Stimulated activated CD8-positive, alpha-beta memory T cell treated with anti-CD3 and anti-CD28 coated beads, Interleukin-12 subunit alpha, Interleukin-12 subunit beta, amount 100 ng/mL, for 1 hour (primary cell): ENCODE measurements at regions not wholly inside any gene's neighbourhood (a gene's known extent, or its start where the extent isn't known, plus 50 kb on each side); places are given as distances from the start of the nearest gene placed in this dataset.
"Not testable (repeated sequence)": the region's sequence is repeated elsewhere in the genome, so short reads cannot be mapped to it uniquely, and the experiment has no call there.

Experiments
- DNase-seq: peaks from one replicate; pipeline ENCODE4 v3.0.0-alpha.2; 2020; ENCODE audit warnings: low read depth

DNA sequence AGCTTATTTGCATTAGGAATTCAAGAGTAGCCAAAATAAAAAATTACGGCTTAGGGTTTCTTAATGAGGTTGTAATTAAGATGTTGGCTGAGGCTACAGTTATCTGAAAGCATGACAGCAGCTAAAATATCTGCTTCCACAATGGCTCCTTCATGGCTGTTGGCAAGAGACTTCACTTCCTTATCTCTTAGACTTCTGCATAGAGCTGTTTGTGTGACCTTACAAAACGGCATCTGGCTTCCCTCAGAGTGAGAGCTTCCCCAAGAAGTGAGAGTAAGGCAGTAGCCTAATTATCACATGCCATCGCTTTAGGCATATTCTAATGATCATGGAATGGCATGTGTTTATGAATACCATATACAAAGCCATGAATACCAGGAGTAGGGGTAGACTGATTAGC is 57.6 kb downstream of the CCDC59 start:
- no peak for DNase-seq

DNA sequence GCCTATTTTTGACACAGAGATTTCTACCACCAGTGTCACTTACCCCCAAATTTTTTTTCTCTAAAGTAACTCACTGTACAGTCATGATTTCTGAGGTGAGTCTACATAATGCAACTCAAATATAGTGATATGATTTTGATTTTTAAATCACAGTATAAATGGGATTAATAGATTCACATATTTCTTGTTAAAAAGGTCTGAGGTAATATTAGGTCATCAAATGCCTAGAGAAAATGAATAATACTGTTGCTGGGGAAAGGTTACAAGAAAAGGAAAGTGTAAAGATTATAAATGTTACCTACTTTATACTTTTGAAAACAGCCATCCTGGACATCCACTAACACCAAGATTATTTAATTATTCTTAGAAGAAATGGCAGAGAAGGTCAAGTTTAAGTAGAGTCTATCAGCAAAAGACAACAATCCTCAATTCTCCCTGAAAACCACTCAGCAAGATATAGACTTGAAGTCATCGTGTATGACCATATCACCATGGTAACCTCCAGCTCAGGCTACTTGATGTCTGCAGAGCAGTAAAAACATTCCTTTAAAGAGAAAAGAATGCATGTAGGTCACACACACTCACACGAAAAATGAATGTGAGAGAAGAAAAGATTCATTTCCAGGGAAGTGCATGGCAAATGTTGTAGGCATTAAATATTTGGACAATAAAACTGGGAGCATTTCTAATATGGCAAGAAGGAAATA is 58.7 kb downstream of the CCDC59 start:
- DNase-seq, result no peak

DNA sequence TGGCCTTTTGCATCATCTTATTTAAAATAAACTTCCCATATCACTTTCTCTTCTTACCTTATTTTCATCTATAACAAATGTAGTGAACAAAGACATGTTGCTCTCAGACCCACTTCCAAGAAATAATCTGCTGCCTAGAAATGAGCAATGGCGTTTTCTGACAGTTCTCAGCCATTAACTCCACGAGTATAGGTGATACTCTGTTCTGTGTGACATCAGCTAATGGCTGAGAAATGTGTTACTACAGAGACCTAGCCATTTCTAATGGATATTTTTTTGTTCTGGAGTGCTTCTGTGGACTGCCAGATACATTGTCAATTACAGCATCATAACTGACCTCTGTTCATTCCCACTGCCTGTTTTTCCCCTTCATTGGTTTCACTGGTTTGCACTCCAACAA is 67.8 kb downstream of the CCDC59 start:
- DNase-seq, result no peak

DNA sequence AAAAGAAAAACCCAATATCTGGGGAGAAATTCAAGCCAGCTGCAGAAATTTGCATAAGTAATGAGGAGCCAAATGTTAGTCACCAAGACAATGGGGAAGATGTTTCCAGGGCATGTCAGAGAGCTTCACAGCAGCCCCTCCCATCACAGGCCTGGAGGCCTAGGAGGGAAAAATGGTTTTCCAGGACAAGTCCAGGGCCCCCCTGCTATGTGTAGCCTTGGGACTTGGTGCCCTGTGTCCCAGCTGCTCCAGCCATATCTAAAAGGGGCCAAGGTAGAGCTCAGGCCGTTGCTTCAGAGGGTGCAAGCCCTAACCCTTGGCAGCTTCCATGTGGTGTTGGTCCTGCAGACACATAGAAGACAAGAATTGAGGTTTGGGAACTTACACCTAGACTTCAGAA is 76.9 kb downstream of the CCDC59 start:
- DNase-seq, result not testable (repeated sequence)

DNA sequence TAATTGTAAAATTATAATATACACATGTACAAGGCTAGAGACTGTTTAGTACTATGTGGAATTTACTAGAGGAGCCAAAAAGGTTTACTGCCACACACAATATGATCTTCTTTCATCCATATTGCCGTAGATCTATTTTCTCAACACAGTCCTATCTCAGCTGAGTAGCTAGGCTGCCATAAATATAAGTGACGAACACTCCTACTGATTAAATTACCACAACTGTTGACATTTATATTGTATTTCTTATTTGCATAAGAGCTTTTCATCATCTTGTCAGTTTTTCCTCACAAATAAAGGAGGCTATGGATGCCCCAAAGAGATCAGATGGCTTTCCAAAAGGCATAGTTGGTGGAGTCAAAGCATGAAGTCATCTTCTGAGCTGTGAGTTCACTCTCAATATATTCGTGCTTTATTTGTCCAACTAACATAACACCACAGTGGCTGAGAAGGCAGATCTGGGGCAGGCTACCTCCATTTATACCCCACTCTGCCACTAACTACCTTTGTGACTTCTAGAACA is 78.6 kb downstream of the CCDC59 start:
- no peak for DNase-seq

DNA sequence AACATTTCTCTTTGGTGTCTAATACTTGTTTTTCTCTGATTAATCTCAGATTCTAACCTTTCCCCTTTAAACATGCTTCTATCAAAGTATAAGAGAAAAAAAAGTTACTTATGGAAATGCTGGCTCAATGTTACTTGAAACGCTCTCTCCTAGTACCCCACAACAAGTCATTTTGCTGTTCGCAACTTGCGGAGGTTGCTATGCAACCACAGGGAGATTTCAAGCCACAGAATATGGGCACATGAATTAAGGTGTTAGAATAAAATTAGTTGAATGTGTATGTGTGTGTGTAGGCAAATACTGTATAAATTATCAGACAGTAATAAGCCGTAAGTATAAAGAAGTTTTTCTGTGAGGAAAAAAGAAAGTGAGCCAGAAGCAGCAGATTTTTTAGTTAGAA is 80.6 kb downstream of the CCDC59 start:
- DNase-seq, result no peak

DNA sequence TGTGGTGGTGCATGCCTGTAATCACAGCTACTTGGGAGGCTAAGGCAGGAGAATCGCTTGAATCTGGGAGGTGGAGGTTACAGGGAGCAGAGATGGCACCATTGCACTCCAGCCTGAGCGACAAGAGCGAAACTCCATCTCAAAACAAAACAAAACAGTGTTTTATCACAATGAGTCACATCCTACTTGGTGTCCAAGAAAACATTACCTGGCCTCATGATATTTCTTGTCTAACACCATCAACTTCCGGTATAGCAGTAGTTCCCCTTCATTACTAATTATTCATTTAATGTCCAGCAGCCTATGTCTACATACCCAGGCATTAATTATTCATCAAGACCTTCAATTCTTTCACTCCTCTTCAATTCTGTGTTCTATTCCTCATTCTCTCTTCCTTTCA is 115.5 kb downstream of the CCDC59 start:
- no peak for DNase-seq

DNA sequence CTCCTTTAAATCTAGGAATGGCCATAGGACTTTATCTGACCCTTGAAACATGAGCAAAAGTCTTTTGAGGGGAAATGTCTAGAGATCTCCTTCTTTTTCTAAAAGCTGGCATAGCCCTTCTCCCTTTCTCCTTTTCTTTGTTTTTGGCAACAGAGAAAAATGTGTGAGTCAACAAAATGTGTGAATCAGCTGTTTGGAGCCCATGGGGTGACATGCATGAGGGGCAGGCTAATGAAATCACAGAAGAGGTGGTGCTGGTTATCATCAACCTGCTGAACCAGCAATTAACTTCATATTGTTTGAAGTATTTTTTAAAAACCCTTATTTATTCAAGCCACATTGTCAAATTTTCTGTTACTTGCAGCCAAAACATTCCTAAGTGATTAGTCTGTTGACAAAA is 132.3 kb downstream of the CCDC59 start:
- DNase-seq, result no peak

DNA sequence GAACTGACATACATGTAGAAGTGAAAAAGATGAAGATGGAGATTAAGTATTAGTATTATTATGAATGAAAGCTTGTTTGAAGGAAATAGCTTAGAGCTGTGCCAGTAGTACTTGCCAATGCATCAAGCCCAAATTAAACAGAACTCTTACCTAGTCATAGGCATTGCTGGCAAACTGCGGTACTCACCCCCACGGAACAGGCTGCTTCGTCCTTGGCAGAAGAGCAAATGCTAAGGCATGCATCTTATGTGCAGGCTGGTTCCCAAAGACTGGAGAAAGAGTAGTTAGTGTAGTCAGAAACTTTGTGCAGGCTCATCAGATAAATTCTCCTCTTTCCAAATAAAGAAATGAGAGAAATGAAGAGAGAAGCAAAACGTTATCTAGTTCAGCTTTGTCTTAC is 134.8 kb downstream of the CCDC59 start:
- DNase-seq, result no peak

DNA sequence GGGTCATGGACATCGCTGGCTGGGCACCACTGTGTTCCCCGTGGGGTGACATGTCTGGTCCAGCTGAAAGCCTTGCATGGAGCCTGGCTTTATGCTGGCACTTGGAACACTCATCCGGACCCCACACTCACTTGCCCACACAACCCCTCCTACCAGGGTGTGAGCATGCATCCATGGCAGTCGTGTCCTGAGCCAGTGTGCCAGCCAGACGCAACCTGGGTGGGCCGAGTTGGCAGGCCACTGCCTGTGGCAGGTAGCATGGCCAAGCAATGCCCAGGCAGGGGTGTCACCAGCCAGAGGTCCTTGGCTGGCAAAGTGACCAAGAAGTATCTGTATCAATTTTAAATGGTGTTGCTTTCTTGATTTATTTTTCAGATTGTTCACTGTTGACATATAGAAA is 141.7 kb downstream of the CCDC59 start:
- DNase-seq, result no peak

DNA sequence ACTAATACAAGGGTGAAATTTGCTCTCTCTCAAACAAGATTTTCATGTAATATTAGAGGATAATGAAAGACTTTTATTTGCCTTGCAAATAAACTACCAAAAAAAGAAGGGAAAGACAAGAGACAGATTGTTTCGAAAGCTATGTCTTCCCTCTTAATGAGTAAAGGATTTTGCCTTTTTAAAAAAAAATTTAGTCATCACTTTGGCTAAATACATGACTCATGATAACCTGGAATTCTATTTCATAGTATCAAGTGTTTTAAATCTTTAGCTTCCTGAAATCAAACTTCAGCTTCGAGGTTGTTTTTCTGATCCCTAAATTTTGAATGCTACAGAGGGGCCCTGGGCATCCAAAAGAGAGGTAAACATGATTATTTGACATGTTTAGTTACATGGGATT is 144.4 kb downstream of the CCDC59 start:
- DNase-seq, result no peak

DNA sequence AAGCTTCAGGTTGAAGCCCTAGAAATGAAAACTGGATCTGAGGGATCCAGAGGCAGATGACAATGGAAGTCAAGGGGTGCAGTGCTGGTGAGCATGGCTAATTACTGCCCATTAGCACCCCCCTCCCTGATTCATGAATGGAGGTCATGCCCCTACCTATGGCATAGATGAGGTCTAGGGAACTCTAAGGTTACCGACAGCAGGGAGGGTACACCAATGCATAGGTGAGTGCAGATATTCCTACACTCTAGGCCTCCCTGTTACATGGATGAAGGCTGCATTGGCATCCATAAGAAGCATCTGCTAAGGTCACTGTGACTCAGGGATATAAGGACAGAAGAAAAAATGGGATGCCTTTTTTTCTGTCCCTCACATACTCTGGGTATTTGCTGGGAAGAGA is 147.3 kb downstream of the CCDC59 start:
- DNase-seq, result no peak

DNA sequence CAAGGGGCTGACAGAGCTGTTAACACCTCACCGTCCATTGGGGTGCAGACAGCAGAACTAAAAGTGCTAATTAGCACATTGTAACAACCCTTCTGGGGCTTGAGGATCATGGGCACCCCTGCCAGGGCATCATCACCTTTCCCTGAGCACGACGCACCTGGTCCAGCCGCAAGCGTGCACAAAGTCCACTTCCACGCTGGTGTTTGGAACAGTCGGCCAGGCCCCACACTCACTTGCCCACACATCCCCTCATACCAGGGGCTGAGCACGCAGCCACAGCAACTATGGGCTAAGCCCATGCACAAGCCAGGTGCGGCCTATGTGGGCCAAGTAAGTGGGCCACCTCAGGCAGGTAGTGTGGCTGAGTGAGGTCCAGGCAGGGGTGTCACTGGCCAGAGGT is 148.7 kb downstream of the CCDC59 start:
- no peak for DNase-seq

DNA sequence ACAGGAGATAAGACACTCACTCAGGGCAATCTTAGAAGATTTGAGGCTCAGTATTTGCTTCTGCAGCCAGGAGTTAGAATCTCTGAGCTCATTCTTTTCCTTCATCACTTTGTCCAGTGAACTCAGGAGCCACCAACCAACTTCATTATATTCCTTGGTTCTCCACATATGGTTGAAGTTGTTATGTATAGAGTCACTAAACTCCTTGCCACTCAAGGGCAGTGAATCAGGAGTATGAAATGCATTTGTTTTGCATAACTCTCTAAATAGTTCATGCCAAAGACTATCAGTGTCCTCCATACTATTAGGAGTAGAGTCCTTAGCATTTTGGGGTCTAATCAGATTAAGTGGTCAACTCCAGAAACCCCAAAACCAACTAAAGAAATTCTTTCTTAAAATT is 150.6 kb downstream of the CCDC59 start:
- DNase-seq, result no peak

DNA sequence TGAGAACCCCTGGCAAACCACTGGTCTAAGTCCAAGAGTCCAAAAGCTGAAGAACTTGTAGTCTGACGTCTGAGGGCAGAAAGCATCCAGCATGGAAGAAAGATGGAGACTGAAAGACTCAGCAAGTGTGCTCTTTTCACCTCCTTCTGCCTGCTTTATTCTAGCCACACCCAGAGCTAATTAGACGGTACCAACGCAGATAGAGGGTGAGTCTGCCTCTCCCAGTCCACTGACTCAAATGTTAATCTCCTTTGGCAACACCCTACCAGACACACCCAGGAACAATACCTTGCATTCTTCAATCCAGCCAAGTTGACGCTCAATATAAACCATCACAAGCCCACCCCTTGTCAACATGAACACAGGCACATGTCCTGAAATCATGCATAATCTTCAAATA is 155.1 kb downstream of the CCDC59 start:
- DNase-seq, result no peak

DNA sequence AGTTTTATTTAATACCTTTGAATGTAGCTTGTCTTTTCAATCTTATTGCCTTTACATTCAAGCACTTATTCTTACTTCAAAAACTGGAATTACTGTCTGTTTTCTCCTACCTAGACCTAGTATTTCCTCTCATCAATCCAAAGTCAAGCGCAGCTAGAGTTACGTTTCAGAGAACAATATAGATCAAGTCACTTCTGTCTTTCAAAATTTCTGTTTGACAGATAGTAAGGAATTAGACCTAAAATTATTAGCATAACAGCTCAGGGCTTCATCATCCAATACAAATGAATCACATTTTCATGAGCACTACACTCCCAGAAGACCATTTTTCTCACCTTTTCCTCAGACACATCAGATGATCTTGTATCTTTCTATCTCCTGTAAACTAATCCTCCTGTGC is 170.6 kb downstream of the CCDC59 start:
- DNase-seq, result no peak

DNA sequence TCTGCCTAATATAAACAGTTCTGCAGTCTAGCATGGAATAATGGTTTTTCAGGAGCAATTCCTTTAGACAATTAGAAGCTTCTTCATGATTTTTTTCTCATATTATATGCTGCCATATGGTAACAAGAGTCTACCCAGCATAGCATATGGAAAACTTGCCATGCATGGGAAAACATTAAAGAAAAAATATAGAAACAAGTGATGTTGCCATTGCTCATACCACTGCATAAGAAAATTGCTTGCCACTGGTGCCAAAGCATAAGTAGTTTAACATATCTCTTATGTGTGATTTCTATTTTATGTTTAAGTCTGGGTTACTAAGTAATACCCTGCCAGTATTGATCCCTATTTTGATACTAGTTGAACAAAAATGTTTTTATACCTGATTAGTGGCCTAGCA is 171.2 kb downstream of the CCDC59 start:
- DNase-seq, result no peak

DNA sequence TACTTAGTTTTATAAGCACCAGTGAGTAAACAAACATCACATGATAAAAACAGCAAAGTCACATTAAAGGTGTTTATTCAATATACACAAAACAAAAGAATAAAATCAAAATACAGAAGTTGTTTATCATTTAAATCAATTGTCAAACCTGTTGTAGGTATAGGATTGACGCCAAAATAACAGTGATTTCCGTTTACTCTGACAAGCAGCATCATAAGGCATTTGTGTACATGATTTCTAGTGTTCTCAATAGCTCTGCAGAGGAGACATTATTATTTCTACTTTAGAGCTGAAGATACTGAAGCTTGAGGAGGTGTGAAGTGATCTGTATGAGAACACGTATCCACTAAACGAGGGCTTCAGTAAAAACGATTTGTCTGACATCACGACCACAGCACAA is 171.9 kb downstream of the CCDC59 start:
- no peak for DNase-seq

DNA sequence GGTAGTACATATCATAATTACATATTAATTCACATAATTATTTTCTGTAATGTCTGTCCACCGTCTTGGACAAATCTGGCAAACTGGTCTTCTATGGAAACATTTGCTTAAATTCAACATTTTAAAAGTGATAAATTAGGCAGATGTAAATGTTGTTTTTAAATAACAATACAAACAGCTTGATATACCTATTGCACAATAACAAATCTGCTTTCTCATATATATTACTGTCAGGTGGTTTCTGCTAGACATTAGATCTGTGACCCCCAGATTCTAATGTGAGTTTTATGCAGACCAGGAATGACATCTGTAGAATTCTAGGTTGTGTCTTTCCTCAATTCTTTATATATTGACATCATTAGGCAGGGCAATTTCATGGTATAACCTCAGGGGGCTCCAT is 173.3 kb downstream of the CCDC59 start:
- DNase-seq, result no peak

DNA sequence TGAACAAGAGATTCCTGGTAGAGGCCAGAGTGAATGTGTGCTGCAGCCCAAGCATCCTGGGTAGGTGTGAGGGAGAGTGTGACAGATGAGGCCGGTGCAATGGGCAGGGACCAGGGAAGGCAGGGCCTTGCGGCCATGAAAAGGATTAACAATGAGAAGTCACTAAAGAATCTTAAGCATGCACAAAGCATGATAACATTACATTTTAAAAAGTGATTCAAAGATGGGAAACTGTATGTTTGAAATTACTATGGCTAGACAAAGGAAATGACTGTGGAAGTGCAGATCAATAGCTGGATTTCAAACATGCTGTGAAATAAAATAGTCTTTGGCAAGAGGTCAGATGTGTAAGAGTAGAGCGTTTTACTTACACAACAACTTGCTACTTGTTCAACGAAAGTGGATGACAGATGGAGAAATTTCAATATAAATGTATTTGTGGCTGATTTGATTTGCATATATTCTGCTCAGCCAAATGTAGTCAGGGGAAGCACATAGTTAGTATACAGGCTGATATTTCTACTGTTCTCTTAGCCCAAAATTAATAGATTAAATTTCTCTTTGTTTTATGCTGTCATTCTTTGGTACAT is 175.5 kb downstream of the CCDC59 start:
- no peak for DNase-seq

DNA sequence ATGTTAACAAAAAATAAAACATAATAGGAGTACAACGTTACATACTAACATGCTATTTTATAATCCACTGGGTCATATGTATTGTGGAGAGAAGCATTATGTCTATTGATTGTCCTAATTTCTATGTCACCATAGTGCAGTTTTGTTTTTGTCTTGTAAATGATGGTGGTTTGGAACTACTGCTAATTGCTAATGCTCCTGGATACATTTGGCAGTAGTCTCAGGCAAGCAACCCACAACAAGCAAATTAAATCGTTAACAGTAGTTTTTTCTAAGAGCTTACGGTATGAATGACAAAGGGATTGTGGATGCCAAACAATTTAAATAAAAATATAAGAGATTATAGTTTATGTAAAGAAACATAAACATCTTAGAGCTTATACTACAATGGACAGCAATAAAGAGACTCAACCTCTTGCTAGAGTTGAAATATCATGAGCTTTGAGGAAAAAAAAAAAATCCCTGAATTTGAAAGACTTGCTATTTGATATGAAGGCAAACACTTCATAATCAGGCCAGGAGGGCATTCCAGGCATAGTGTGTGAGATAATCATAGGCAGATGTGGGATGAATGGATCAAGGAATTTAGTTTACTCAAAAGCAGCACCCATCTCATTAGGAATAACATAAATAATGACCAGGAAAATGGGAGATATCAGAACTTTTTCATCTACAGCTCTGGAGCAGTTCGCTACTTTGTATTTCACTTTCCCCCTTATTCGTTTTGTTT is 181.3 kb downstream of the CCDC59 start:
- no peak for DNase-seq

DNA sequence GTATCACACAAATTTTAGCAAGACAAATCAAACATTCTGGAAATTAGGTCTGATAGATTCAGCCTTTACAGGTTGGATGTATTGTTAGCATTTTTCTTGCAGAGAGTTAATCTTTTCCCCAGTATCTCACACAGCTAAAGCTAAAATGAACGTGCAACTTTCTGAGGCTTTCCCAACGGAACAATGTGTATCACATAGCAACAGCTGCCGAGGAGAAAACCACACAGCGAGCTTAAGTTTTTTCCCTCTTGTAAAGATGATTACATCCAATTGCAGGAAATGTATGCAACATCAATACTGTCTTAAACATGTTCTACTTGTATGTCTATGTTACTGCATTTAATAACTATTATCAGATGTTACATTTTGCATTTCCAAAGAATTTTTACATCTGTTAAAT is 182.2 kb downstream of the CCDC59 start:
- no peak for DNase-seq

DNA sequence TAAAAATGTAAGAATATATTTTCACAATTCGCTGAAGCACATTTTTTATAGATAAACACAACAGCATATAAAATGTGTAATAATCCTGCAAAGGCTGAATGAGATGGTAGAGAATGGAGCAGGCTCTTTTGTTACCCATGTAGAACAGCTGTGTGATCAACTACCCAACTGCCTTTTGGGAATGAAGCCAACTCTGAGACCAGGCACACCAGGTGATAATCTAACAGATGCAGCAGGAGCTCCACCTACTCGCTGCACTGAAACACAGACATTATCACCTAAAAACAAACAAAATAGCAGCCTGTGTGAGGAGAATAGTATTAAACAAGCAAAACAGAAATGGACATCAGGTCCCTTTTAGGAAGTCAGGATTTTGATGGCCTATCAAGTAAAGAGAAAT is 183.3 kb downstream of the CCDC59 start:
- DNase-seq, result no peak
